HCT116 (cell line): ENCODE measurements at regions not wholly inside any gene's neighbourhood (a gene's known extent, or its start where the extent isn't known, plus 50 kb on each side); places are given as distances from the start of the nearest gene placed in this dataset.

Experiments
- ATAC-seq: fragments of 200-7000 bp; cut with Tn5 transposase; 2 replicates; pipeline ENCODE4 v1.9.1; 2020; ENCODE audit warnings: mild to moderate bottlenecking, moderate library complexity
- BruUV-seq: library from RNA; stranded (reverse); fragments of 400-500 nt; replicated peaks from 2 replicates; lab custom pipeline; 2021; lab: Mats Ljungman, UMichigan
- CTCF ChIA-PET: fragments of 300-600 bp; sonication (Branson Sonifier 250); formaldehyde crosslinking; loops from one replicate; lab custom pipeline; 2021; ENCODE audit warnings: antibody characterized with exemption; lab: Charles Lee
- POLR2A ChIA-PET: fragments of 300-600, 350-600 bp; sonication (Branson Sonifier 250); formaldehyde crosslinking; loops from one replicate; lab custom pipeline; 2021; ENCODE audit warnings: antibody characterized with exemption; lab: Charles Lee
- RAD21 ChIA-PET, 2 experiments: fragments of 300-600 bp; sonication (Branson Sonifier 250); formaldehyde crosslinking; loops; one replicate each; lab custom pipeline; 2023; ENCODE audit warnings: low total read pairs in 2 of 2; ENCODE audit not compliant: uncharacterized antibody in 2 of 2, unreplicated experiment in 2 of 2, low non-redundant PET in 1 of 2; lab: Charles Lee
- DNase-seq: peaks from one replicate; pipeline ENCODE4 v3.0.0-alpha.2; 2010; ENCODE audit warnings: low read depth, low spot score
- H2AFZ ChIP-seq: fragments of 200-600 bp; shearing (Covaris generic), sonication (generic); 2 replicates; pipeline ENCODE4 v1.6.1; 2017; ENCODE audit warnings: low read depth, mixed run types, mixed read lengths, antibody characterized with exemption, low read length; ENCODE audit not compliant: poor library complexity, severe bottlenecking
- H3K27ac ChIP-seq: 2 replicates; pipeline ENCODE4 v1.5.1; 2012; ENCODE audit warnings: low read depth, low read length
- H3K27me3 ChIP-seq: fragments of 200-600 bp; sonication (generic); 2 replicates; pipeline ENCODE4 v1.6.1; 2016; ENCODE audit warnings: mixed run types, low read length, mixed read lengths; ENCODE audit not compliant: insufficient read depth
- H3K36me3 ChIP-seq, 2 experiments: fragments of 200-500 bp in 1 of 2; fragments of 200-600 bp in 1 of 2; sonication (Bioruptor generic) in 1 of 2; sonication (generic) in 1 of 2; 2 replicates each; pipeline versions ENCODE4 v1.5.1 to v1.6.1; 2014 to 2016; ENCODE audit warnings: low read length in 2 of 2, inconsistent platforms in 1 of 2, mixed read lengths in 1 of 2, mixed run types in 1 of 2; ENCODE audit not compliant: insufficient read depth in 2 of 2, control insufficient read depth in 1 of 2
- H3K4me1 ChIP-seq, 2 experiments: fragments of 200-600 bp in 1 of 2; sonication (generic) in 1 of 2; 2 replicates each; pipeline versions ENCODE4 v1.5.1 to v1.6.1; 2012 to 2017; ENCODE audit warnings: low read length in 2 of 2, inconsistent platforms in 1 of 2, mild to moderate bottlenecking in 1 of 2, mixed read lengths in 1 of 2, mixed run types in 1 of 2, moderate library complexity in 1 of 2; ENCODE audit not compliant: insufficient read depth in 2 of 2, control insufficient read depth in 1 of 2
- H3K4me2 ChIP-seq: fragments of 200-600 bp; sonication (generic); 2 replicates; pipeline ENCODE4 v1.6.1; 2017; ENCODE audit warnings: mixed run types, low read length, mixed read lengths
- H3K4me3 ChIP-seq, 2 experiments: fragments of 200-600 bp in 1 of 2; sonication (generic) in 1 of 2; replicated peaks in 1 of 2; 2 replicates each; pipeline ENCODE4 v1.5.1; 2011 to 2016; ENCODE audit warnings: low read length in 2 of 2, control low read depth in 1 of 2, low read depth in 1 of 2, mild to moderate bottlenecking in 1 of 2, mixed read lengths in 1 of 2, mixed run types in 1 of 2
- H3K79me2 ChIP-seq: fragments of 200-600 bp; sonication (generic); 2 replicates; pipeline ENCODE4 v1.6.1; 2017; ENCODE audit warnings: mild to moderate bottlenecking, mixed run types, low read length, moderate library complexity, mixed read lengths; ENCODE audit not compliant: insufficient read depth
- H3K9ac ChIP-seq: fragments of 200-600 bp; sonication (generic); 2 replicates; pipeline ENCODE4 v1.6.1; 2016; ENCODE audit warnings: low read length, mixed read lengths
- H3K9me2 ChIP-seq: fragments of 200-600 bp; sonication (generic), shearing (Covaris generic); 2 replicates; pipeline ENCODE4 v1.6.1; 2017; ENCODE audit warnings: mixed run types, mild to moderate bottlenecking, moderate library complexity; ENCODE audit not compliant: insufficient read depth
- H3K9me3 ChIP-seq, 2 experiments: fragments of 200-500 bp in 1 of 2; fragments of 200-600 bp in 1 of 2; sonication (Bioruptor generic) in 1 of 2; sonication (generic) in 1 of 2; 2 replicates each; pipeline ENCODE4 v1.6.1; 2014 to 2017; ENCODE audit warnings: low read length in 2 of 2, mixed read lengths in 2 of 2, inconsistent platforms in 1 of 2, low read depth in 1 of 2, mild to moderate bottlenecking in 1 of 2, mixed run types in 1 of 2, moderate library complexity in 1 of 2; ENCODE audit not compliant: control insufficient read depth in 1 of 2, insufficient read depth in 1 of 2
- H4K20me1 ChIP-seq: fragments of 200-600 bp; sonication (generic), shearing (Covaris generic); 2 replicates; pipeline ENCODE4 v1.6.1; 2017; ENCODE audit warnings: mixed run types, mild to moderate bottlenecking, moderate library complexity; ENCODE audit not compliant: insufficient read depth
- CBX3 ChIP-seq: IDR thresholded peaks from 2 replicates; pipeline ENCODE4 v1.6.1; 2012; ENCODE audit warnings: low read depth
- POLR2AphosphoS5 ChIP-seq: IDR thresholded peaks from 2 replicates; pipeline ENCODE4 v1.6.1; 2011; ENCODE audit warnings: mild to moderate bottlenecking, low read depth, low read length, moderate library complexity
- RAD21 ChIP-seq: IDR thresholded peaks from 2 replicates; pipeline ENCODE4 v1.6.1; 2012; ENCODE audit warnings: low read depth, mild to moderate bottlenecking
- TCF7L2 ChIP-seq: IDR thresholded peaks from 2 replicates; pipeline ENCODE4 v1.7.0; 2011; ENCODE audit warnings: borderline replicate concordance, inconsistent platforms; ENCODE audit not compliant: insufficient read depth, insufficient read length; ENCODE audit errors: extremely low read depth
- ZFX ChIP-seq: fragments of 450-650 bp; IDR thresholded peaks from 2 replicates; pipeline ENCODE4 v1.6.1; 2017
- intact Hi-C: fragments of 100-400 bp; cut with micrococcal nuclease; formaldehyde crosslinking; loops from 2 replicates; pipeline ENCODE4 v1.10.0; 2022
- TF ChIP-seq, protein P1 (sequence below): IDR thresholded peaks from 2 replicates; pipeline ENCODE4 v1.6.1; 2012
- TF ChIP-seq, protein P2 (sequence below): IDR thresholded peaks from 2 replicates; pipeline ENCODE4 v1.6.1; 2012; ENCODE audit warnings: low read depth

DNA sequence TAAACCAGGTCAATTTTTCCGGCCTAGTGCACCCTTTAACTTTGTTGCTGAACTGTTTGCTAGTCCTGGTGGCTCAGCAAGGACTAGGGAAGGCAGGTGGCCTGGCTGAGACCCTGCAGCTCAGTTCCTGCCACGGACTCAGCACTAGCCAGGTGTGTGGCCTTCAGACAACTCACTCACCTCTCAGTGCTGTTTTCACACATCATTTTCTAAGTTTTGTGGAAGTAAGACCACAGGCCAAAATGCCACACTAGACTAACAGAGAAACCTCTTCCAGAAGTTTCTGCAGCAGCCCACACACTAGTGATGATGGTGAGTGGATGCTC, 65.9 kb upstream of the SLC1A4 start:
- ChIA-PET CTCF (interaction anchor here (0.8 to 1.8 kb wide), 3 partner anchors 10 to 110 kb away, joined by 3 to 7 read pairs (median 4); no protein-coding TSS in a partner anchor), POLR2A (no interaction called here), RAD21 (interaction anchor here in 1 of 2 experiments (1.1 kb wide), 1 partner anchor 10 kb away, joined by 3 read pairs; no protein-coding TSS in a partner anchor)
- Histone ChIP-seq H3K36me3 (no peaks in the 10 kb centered on the region), H3K27me3 (no peaks in the 10 kb centered on the region), H2AFZ (no peak overlapping the region), H3K9ac (no peak overlapping the region), H4K20me1 (no peaks in the 10 kb centered on the region), H3K9me2 (no peaks in the 10 kb centered on the region), H3K27ac (no peak overlapping the region), H3K79me2 (no peaks in the 10 kb centered on the region), H3K4me1 (peaks cover under 1 to 2% of the 10 kb centered on the region in 2 experiments; a peak in 1 of 4 replicates), H3K4me2 (no peak overlapping the region), H3K9me3 (no peaks in the 10 kb centered on the region), H3K4me3 (no peak overlapping the region)
- TF ChIP-seq, protein P1, sequence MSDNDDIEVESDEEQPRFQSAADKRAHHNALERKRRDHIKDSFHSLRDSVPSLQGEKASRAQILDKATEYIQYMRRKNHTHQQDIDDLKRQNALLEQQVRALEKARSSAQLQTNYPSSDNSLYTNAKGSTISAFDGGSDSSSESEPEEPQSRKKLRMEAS: no peak
- TF ChIP-seq, protein P2, sequence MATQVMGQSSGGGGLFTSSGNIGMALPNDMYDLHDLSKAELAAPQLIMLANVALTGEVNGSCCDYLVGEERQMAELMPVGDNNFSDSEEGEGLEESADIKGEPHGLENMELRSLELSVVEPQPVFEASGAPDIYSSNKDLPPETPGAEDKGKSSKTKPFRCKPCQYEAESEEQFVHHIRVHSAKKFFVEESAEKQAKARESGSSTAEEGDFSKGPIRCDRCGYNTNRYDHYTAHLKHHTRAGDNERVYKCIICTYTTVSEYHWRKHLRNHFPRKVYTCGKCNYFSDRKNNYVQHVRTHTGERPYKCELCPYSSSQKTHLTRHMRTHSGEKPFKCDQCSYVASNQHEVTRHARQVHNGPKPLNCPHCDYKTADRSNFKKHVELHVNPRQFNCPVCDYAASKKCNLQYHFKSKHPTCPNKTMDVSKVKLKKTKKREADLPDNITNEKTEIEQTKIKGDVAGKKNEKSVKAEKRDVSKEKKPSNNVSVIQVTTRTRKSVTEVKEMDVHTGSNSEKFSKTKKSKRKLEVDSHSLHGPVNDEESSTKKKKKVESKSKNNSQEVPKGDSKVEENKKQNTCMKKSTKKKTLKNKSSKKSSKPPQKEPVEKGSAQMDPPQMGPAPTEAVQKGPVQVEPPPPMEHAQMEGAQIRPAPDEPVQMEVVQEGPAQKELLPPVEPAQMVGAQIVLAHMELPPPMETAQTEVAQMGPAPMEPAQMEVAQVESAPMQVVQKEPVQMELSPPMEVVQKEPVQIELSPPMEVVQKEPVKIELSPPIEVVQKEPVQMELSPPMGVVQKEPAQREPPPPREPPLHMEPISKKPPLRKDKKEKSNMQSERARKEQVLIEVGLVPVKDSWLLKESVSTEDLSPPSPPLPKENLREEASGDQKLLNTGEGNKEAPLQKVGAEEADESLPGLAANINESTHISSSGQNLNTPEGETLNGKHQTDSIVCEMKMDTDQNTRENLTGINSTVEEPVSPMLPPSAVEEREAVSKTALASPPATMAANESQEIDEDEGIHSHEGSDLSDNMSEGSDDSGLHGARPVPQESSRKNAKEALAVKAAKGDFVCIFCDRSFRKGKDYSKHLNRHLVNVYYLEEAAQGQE: no peak
- TF ChIP-seq TCF7L2 (no peak), POLR2AphosphoS5 (no peak), RAD21 (no peak), ZFX (no peak), CBX3 (no peak)
- ATAC-seq (no peak), DNase-seq (no peak)
- intact Hi-C loops: no loop called here
- no TSS peak for BruUV-seq
